SKM-1 treated with dmso at 0.1 percent for 144 hours (cell line): ENCODE measurements at regions not wholly inside any gene's neighbourhood (a gene's known extent, or its start where the extent isn't known, plus 50 kb on each side); places are given as distances from the start of the nearest gene placed in this dataset.

Experiments
- DNase-seq: peaks from one replicate; lab custom pipeline; 2025; ENCODE audit not compliant: unreplicated experiment; lab: John Stamatoyannopoulos, UW

- no peak for DNase-seq
Observed at GRCh38 chr10:20726381-20726780, 170.7 kb downstream of the NEBL start.

GRCh38 chr10:20714979-20715378, 182.1 kb downstream of the NEBL start:
- no peak for DNase-seq

GRCh38 chr10:20714518-20714917, 182.6 kb downstream of the NEBL start:
- DNase-seq = no peak

GRCh38 chr10:20713420-20713819, 183.7 kb downstream of the NEBL start:
- no peak for DNase-seq

- DNase-seq = no peak
Observed at GRCh38 chr10:20712774-20713173, 184.3 kb downstream of the NEBL start.

GRCh38 chr10:20709708-20710107, 187.4 kb downstream of the NEBL start:
- no peak for DNase-seq

GRCh38 chr10:20708305-20708704, 188.8 kb downstream of the NEBL start:
- no peak for DNase-seq

- DNase-seq = no peak
Observed at GRCh38 chr10:20707251-20707650, 189.9 kb downstream of the NEBL start.

- no peak for DNase-seq
Observed at GRCh38 chr10:20698837-20699236, 198.3 kb downstream of the NEBL start.

GRCh38 chr10:20694296-20694695, 202.8 kb downstream of the NEBL start:
- no peak for DNase-seq

GRCh38 chr10:20688797-20689544, 208.1 kb downstream of the NEBL start:
- no peak for DNase-seq

GRCh38 chr10:20686015-20686635, 211.0 kb downstream of the NEBL start:
- DNase-seq = no peak

- DNase-seq = no peak
Observed at GRCh38 chr10:20685462-20685861, 211.6 kb downstream of the NEBL start.

GRCh38 chr10:20683345-20683744, 213.8 kb downstream of the NEBL start:
- no peak for DNase-seq

- DNase-seq = no peak
Observed at GRCh38 chr10:20682782-20683181, 214.3 kb downstream of the NEBL start.

GRCh38 chr10:20677340-20677739, 219.8 kb downstream of the NEBL start:
- no peak for DNase-seq

GRCh38 chr10:20674926-20675325, 222.2 kb downstream of the NEBL start:
- no peak for DNase-seq

GRCh38 chr10:20673175-20673574, 223.9 kb downstream of the NEBL start:
- DNase-seq = no peak

- DNase-seq = no peak
Observed at GRCh38 chr10:20672741-20673140, 224.4 kb downstream of the NEBL start.

- DNase-seq = no peak
Observed at GRCh38 chr10:20670579-20670978, 226.5 kb downstream of the NEBL start.

GRCh38 chr10:20668985-20669384, 228.1 kb downstream of the NEBL start:
- no peak for DNase-seq

GRCh38 chr10:20662742-20663141, 234.4 kb downstream of the NEBL start:
- DNase-seq = no peak

GRCh38 chr10:20659225-20659624, 237.9 kb downstream of the NEBL start:
- DNase-seq = no peak
